Neuronal stem cell (in vitro differentiated cells): ENCODE measurements at regions not wholly inside any gene's neighbourhood (a gene's known extent, or its start where the extent isn't known, plus 50 kb on each side); places are given as distances from the start of the nearest gene placed in this dataset.
A peak's percentile ranks its signal among the peaks of the same experiment; 100 is the strongest.

Experiments
- DNase-seq: peaks from one replicate; pipeline ENCODE4 v3.0.0-alpha.2; 2013; ENCODE audit warnings: low spot score
- H2AFZ ChIP-seq: one replicate; pipeline ENCODE4 v1.6.1; 2013; ENCODE audit warnings: mild to moderate bottlenecking, low read length, inconsistent platforms
- H2AK5ac ChIP-seq: 2 replicates; pipeline ENCODE4 v1.6.1; 2013; ENCODE audit warnings: low read depth, mild to moderate bottlenecking, inconsistent platforms, low read length, moderate library complexity, mixed read lengths
- H2BK120ac ChIP-seq: 2 replicates; pipeline ENCODE4 v1.6.1; 2013; ENCODE audit warnings: low read depth, mild to moderate bottlenecking, inconsistent platforms, low read length, moderate library complexity, mixed read lengths
- H2BK12ac ChIP-seq: one replicate; pipeline ENCODE4 v1.6.1; 2013; ENCODE audit warnings: low read length, inconsistent platforms
- H2BK15ac ChIP-seq: 2 replicates; pipeline ENCODE4 v1.6.1; 2013; ENCODE audit warnings: mild to moderate bottlenecking, low read length, inconsistent platforms, mixed read lengths
- H2BK5ac ChIP-seq: one replicate; pipeline ENCODE4 v1.6.1; 2013; ENCODE audit warnings: inconsistent platforms, mild to moderate bottlenecking, low read length, moderate library complexity
- H3K14ac ChIP-seq: one replicate; pipeline ENCODE4 v1.6.1; 2013; ENCODE audit warnings: low read length, inconsistent platforms
- H3K18ac ChIP-seq: 2 replicates; pipeline ENCODE4 v1.6.1; 2013; ENCODE audit warnings: low read length, inconsistent platforms
- H3K23ac ChIP-seq: 2 replicates; pipeline ENCODE4 v1.6.1; 2013; ENCODE audit warnings: low read depth, mild to moderate bottlenecking, mixed read lengths, low read length, inconsistent platforms; ENCODE audit not compliant: poor library complexity
- H3K27ac ChIP-seq: replicated peaks from 3 replicates; pipeline ENCODE4 v1.5.1; 2013; ENCODE audit warnings: low read length, inconsistent platforms
- H3K27me3 ChIP-seq, 3 experiments: 2 replicates each; pipeline ENCODE4 v1.6.1; 2013; ENCODE audit warnings: low read length in 3 of 3, mild to moderate bottlenecking in 2 of 3, inconsistent platforms in 1 of 3, low read depth in 1 of 3, mixed read lengths in 1 of 3, moderate library complexity in 1 of 3; ENCODE audit not compliant: control insufficient read depth in 3 of 3, insufficient read depth in 3 of 3
- H3K36me3 ChIP-seq, 2 donors: replicated peaks in 1 of 2; 2 replicates each; pipeline ENCODE4 v1.6.1; 2013; ENCODE audit warnings: low read length in 2 of 2; ENCODE audit not compliant: control insufficient read depth in 2 of 2, insufficient read depth in 2 of 2
- H3K4ac ChIP-seq: 2 replicates; pipeline ENCODE4 v1.6.1; 2013; ENCODE audit warnings: inconsistent platforms, mild to moderate bottlenecking, low read length, moderate library complexity
- H3K4me1 ChIP-seq, 2 donors: 1 replicate in 1 of 2; 2 replicates in 1 of 2; pipeline ENCODE4 v1.6.1; 2013; ENCODE audit warnings: low read length in 2 of 2, low read depth in 1 of 2; ENCODE audit not compliant: control insufficient read depth in 2 of 2, insufficient read depth in 1 of 2
- H3K4me2 ChIP-seq: one replicate; pipeline ENCODE4 v1.6.1; 2013; ENCODE audit warnings: mild to moderate bottlenecking, low read length, inconsistent platforms; ENCODE audit not compliant: insufficient read depth, poor library complexity, severe bottlenecking
- H3K4me3 ChIP-seq, 2 donors: 2 replicates each; pipeline ENCODE4 v1.5.1; 2013; ENCODE audit warnings: low read length in 2 of 2, mild to moderate bottlenecking in 2 of 2, inconsistent platforms in 1 of 2, moderate library complexity in 1 of 2
- H3K79me1 ChIP-seq: one replicate; pipeline ENCODE4 v1.6.1; 2013; ENCODE audit warnings: low read depth, mild to moderate bottlenecking, inconsistent platforms, low read length, moderate library complexity
- H3K9ac ChIP-seq: one replicate; pipeline ENCODE4 v1.6.1; 2013; ENCODE audit warnings: mild to moderate bottlenecking, low read depth, low read length, inconsistent platforms; ENCODE audit not compliant: poor library complexity
- H3K9me3 ChIP-seq, 2 donors: replicated peaks in 1 of 2; 2 replicates each; pipeline versions ENCODE3 to v1.6.1; 2013; ENCODE audit warnings: low read length in 2 of 2, mild to moderate bottlenecking in 2 of 2, inconsistent platforms in 1 of 2, low read depth in 1 of 2, mixed read lengths in 1 of 2, moderate library complexity in 1 of 2; ENCODE audit not compliant: control insufficient read depth in 2 of 2, insufficient read depth in 1 of 2
- H4K8ac ChIP-seq: one replicate; pipeline ENCODE4 v1.6.1; 2013; ENCODE audit warnings: low read depth, mild to moderate bottlenecking, inconsistent platforms, low read length, moderate library complexity
- H4K91ac ChIP-seq: one replicate; pipeline ENCODE4 v1.6.1; 2013; ENCODE audit warnings: low read length, low read depth, mild to moderate bottlenecking, inconsistent platforms; ENCODE audit not compliant: poor library complexity
- WGBS, 2 donors: extraction: QIAGEN DNeasy Blood & Tissue Kit; methylation state at CpG; one replicate each; pipeline ENCODE4 v1.1.7; 2013; ENCODE audit warnings: missing lambda C conversion rate in 2 of 2, mixed read lengths in 1 of 2; ENCODE audit not compliant: insufficient read length in 2 of 2, insufficient replicate concordance in 1 of 2; ENCODE audit errors: extremely low coverage in 2 of 2; 5-methylcytosine and 5-hydroxymethylcytosine counted together

DNA sequence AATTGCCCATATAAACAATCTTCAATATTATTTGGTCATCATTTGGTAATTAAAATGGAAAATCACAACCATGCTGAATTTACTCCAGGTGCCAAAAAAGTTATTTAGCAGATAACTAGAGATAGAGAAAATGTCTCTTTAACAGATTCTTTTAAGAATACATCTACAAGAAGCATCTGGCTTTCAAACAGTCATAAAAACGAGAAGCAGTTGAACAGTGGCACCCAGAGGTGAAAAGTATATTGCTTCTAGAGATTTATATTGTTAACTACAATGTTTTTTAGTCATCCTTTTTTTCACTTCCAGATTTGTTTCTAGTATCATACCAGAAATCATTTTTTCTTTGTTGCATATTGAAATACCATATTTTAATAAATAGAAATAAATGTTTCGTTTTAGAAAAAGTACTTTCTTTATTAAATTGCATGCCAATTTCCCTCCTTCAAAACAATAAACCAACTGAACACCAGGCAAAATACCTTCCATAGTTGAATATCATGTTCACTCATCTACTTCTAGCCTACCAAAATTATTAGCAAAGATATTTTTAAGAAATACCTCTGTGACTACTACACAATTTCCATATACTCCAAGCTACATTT lies 65.4 kb upstream of the HNRNPA3 start:
- Histone ChIP-seq H3K27ac (no peak overlapping the region), H3K23ac (no peak overlapping the region), H3K9me3 (no peaks in the 10 kb centered on the region), H2BK12ac (no peak overlapping the region), H2BK120ac (no peak overlapping the region), H3K14ac (no peak overlapping the region), H2AK5ac (no peak overlapping the region), H3K4me1 (peaks cover 2 to 4% of the 10 kb centered on the region in 2 donors), H2BK15ac (no peak overlapping the region), H3K4ac (no peak overlapping the region), H3K4me3 (no peak overlapping the region), H3K18ac (no peak overlapping the region), H4K91ac (no peak overlapping the region), H3K27me3 (peaks cover 0 to 48% (median 10%) of the 10 kb centered on the region in 3 experiments), H3K9ac (no peak overlapping the region), H3K36me3 (no peaks in the 10 kb centered on the region), H3K4me2 (no peak overlapping the region), H4K8ac (no peak overlapping the region), H2AFZ (no peak overlapping the region), H3K79me1 (no peaks in the 10 kb centered on the region), H2BK5ac (no peak overlapping the region)
- WGBS, 2 donors, result no CpG with 5 or more reads among the region's 2 CpGs
- DNase-seq, result no peak

DNA sequence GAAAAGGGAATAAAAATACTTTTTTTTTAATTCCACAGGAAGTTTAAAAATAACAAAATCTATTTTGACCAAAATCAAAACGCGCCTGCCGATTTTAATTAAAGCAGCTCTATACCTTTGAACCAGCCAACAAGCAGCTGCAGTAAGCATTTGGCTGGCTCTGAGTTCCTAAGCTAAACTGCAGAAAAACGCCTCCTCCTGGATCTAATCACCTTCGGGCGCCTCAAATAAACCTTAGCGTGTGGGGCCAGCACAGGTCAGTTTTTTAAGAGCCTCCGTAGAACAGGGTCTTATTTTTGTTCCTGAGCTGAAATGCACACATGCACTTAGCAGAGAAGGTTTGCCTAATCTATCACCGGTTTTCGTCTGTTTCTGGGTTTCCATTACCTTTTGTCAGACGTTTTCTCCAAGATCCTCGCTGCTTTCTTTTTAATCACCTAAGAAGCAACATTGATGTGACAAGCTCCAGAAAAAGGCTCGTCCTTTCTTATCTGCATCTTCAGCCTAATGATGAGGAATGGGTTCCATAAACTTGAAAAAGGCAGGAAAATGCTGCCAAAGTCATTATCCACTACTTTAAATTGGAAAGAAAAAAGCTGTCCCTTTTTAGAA lies 64.7 kb upstream of the HNRNPA3 start:
- Histone ChIP-seq H3K36me3 (no peaks in the 10 kb centered on the region), H3K4me2 (peak overlapping the region; percentile 46), H2BK120ac (no peak overlapping the region), H2BK12ac (no peak overlapping the region), H3K23ac (no peak overlapping the region), H4K8ac (no peak overlapping the region), H2BK15ac (no peak overlapping the region), H2BK5ac (no peak overlapping the region), H4K91ac (no peak overlapping the region), H3K18ac (no peak overlapping the region), H3K9me3 (no peaks in the 10 kb centered on the region), H3K14ac (no peak overlapping the region), H3K27ac (no peak overlapping the region), H3K4ac (no peak overlapping the region), H3K4me3 (no peak overlapping the region), H3K79me1 (no peaks in the 10 kb centered on the region), H2AK5ac (no peak overlapping the region), H3K27me3 (peaks cover 0 to 53% (median 10%) of the 10 kb centered on the region in 3 experiments), H3K4me1 (peaks cover 2 to 4% of the 10 kb centered on the region in 2 donors), H2AFZ (peak overlapping the region; percentile 16), H3K9ac (no peak overlapping the region)
- whole genome bisulfite sequencing, 2 donors, result no CpG with 5 or more reads among the region's 13 CpGs
- DNase-seq, result no peak

GRCh38 chr2:177148477-177149154 lies 64.0 kb upstream of the HNRNPA3 start:
- Histone ChIP-seq H3K4me2 (peak overlapping the region; percentile 86), H2BK12ac (no peak overlapping the region), H3K14ac (no peak overlapping the region), H3K36me3 (no peaks in the 10 kb centered on the region), H3K4me3 (peak overlapping the region; percentile 22 to 58), H3K4me1 (peaks cover 2 to 4% of the 10 kb centered on the region in 2 donors), H3K79me1 (no peaks in the 10 kb centered on the region), H3K23ac (no peak overlapping the region), H3K4ac (no peak overlapping the region), H2BK5ac (no peak overlapping the region), H2BK120ac (no peak overlapping the region), H4K91ac (no peak overlapping the region), H3K27ac (no peak overlapping the region), H3K18ac (no peak overlapping the region), H3K9me3 (no peaks in the 10 kb centered on the region), H3K9ac (no peak overlapping the region), H2AK5ac (no peak overlapping the region), H4K8ac (no peak overlapping the region), H2AFZ (peak overlapping the region; percentile 76), H3K27me3 (peaks cover 0 to 53% (median 10%) of the 10 kb centered on the region in 3 experiments), H2BK15ac (no peak overlapping the region)
- peak; percentile 77 for DNase-seq
- WGBS, 2 donors, result no CpG with 5 or more reads among the region's 25 CpGs

- Histone ChIP-seq H3K9ac (no peak overlapping the region), H3K4me1 (peaks cover 2 to 4% of the 10 kb centered on the region in 2 donors), H4K91ac (no peak overlapping the region), H2BK15ac (no peak overlapping the region), H2BK12ac (no peak overlapping the region), H3K23ac (no peak overlapping the region), H3K14ac (no peak overlapping the region), H3K9me3 (no peaks in the 10 kb centered on the region), H2BK120ac (no peak overlapping the region), H3K4ac (no peak overlapping the region), H2AFZ (no peak overlapping the region), H3K27ac (no peak overlapping the region), H3K36me3 (no peaks in the 10 kb centered on the region), H3K4me2 (no peak overlapping the region), H4K8ac (no peak overlapping the region), H2BK5ac (no peak overlapping the region), H2AK5ac (no peak overlapping the region), H3K79me1 (no peaks in the 10 kb centered on the region), H3K4me3 (no peak overlapping the region), H3K27me3 (peaks cover 0 to 53% (median 10%) of the 10 kb centered on the region in 3 experiments), H3K18ac (no peak overlapping the region)
- no CpG with 5 or more reads among the region's 1 CpG for WGBS, 2 donors
- no peak for DNase-seq
Measured at GRCh38 chr2:177149155-177149503, 63.5 kb upstream of the HNRNPA3 start.
